BLaER1 treated with 17β-estradiol and CSF1 and Interleukin-3, amounts not matched to agents 10 nM and 100 nM (cell line): ENCODE measurements at regions not wholly inside any gene's neighbourhood (a gene's known extent, or its start where the extent isn't known, plus 50 kb on each side); places are given as distances from the start of the nearest gene placed in this dataset.

Experiments used
- H3K27ac ChIP-seq, 11 experiments: shearing (Covaris generic); formaldehyde crosslinking; 2 replicates each; pipeline ENCODE4 v1.8.1; 2022
- H3K27me3 ChIP-seq, 11 experiments: shearing (Covaris generic); formaldehyde crosslinking; 2 replicates each; pipeline ENCODE4 v1.8.1; 2022
- H3K36me3 ChIP-seq, 11 experiments: shearing (Covaris generic); formaldehyde crosslinking; 2 replicates each; pipeline ENCODE4 v1.8.1; 2022
- H3K4me1 ChIP-seq, 10 experiments: shearing (Covaris generic); formaldehyde crosslinking; 2 replicates each; pipeline ENCODE4 v1.8.1; 2022
- H3K4me2 ChIP-seq, 11 experiments: shearing (Covaris generic); formaldehyde crosslinking; 2 replicates each; pipeline ENCODE4 v1.8.1; 2022
- H3K4me3 ChIP-seq, 10 experiments: shearing (Covaris generic); formaldehyde crosslinking; 2 replicates each; pipeline ENCODE4 v1.8.1; 2022
- H3K9ac ChIP-seq, 11 experiments: shearing (Covaris generic); formaldehyde crosslinking; 2 replicates each; pipeline ENCODE4 v1.8.1; 2022
- H3K9me3 ChIP-seq, 11 experiments: shearing (Covaris generic); formaldehyde crosslinking; replicated peaks in 1 of 11; 2 replicates each; pipeline ENCODE4 v1.8.1; 2022
- H4K20me1 ChIP-seq, 11 experiments: shearing (Covaris generic); formaldehyde crosslinking; 2 replicates each; pipeline ENCODE4 v1.8.1; 2022
- Cebpa-rat ChIP-seq, 11 experiments: shearing (Covaris generic); IDR thresholded peaks; 2 replicates each; pipeline ENCODE4 v1.8.1; 2022

DNA sequence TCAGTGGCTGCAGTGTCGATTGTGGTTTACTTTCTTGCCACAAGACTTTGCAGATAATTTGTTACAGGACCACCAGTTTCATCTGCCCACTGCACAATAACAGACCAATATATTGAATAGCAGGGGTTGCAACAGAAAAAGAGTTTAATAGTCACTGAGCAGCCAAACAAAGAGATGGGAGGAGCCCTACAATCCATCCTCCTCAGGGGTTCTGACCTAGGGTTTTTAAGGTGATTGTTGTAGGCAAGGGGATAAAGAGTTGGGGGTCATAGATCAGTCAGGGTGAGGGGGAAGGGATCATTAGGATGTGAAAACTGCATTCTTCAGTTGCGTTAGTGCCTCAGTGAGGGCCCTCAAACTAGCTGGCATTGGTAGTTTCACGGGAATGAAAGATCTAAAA, 110.7 kb upstream of the OLFM3 start:
- H3K9ac ChIP-seq = no peak overlapping the region
- H3K27me3 ChIP-seq = no peaks in the 10 kb centered on the region
- H3K36me3 ChIP-seq = no peaks in the 10 kb centered on the region
- no peaks in the 10 kb centered on the region for H4K20me1 ChIP-seq
- no peak overlapping the region for H3K27ac ChIP-seq
- no peak for TF ChIP-seq Cebpa-rat (IDR thresholded peaks at IDR 0.05)
- no peak overlapping the region for H3K4me3 ChIP-seq
- H3K9me3 ChIP-seq = peaks cover 0 to 7% (median 0%) of the 10 kb centered on the region in 11 experiments; a peak in 2 of 22 replicates
- H3K4me1 ChIP-seq = no peaks in the 10 kb centered on the region
- no peak overlapping the region for H3K4me2 ChIP-seq

- H4K20me1 ChIP-seq = no peaks in the 10 kb centered on the region
- no peaks in the 10 kb centered on the region for H3K4me1 ChIP-seq
- no peak overlapping the region for H3K9ac ChIP-seq
- no peaks in the 10 kb centered on the region for H3K27me3 ChIP-seq
- no peak for TF ChIP-seq Cebpa-rat (IDR thresholded peaks at IDR 0.05)
- no peaks in the 10 kb centered on the region for H3K36me3 ChIP-seq
- H3K4me2 ChIP-seq = no peak overlapping the region
- H3K27ac ChIP-seq = no peak overlapping the region
- peaks cover 0 to 7% (median 0%) of the 10 kb centered on the region in 11 experiments; a peak in 2 of 22 replicates for H3K9me3 ChIP-seq
- no peak overlapping the region for H3K4me3 ChIP-seq
Measured at GRCh38 chr1:102105931-102106550, 109.3 kb upstream of the OLFM3 start.

DNA sequence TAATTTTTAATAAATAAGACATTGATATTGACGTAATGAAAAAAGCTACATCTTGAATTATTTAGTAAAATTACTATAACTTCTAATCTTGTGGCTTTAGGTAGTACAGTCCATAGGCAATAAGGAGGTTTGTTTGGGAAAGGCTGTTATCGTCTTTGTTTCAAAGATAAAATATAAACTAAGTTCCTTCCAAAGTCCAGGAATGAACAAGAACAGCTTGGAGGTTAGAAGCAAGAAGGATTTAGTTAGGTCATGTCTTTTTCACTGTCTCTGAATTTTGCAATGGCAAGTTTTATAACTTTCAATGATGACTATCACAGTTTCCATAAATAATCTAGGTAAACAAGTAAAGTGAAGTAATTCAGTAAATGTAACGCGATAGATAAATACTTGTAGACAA, 106.9 kb upstream of the OLFM3 start:
- Histone ChIP-seq H3K9me3 (no peaks in the 10 kb centered on the region), H3K36me3 (no peaks in the 10 kb centered on the region), H3K27ac (no peak overlapping the region), H3K4me1 (no peaks in the 10 kb centered on the region), H3K4me2 (no peak overlapping the region), H3K27me3 (no peaks in the 10 kb centered on the region), H3K9ac (no peak overlapping the region), H3K4me3 (no peak overlapping the region), H4K20me1 (no peaks in the 10 kb centered on the region)
- TF ChIP-seq Cebpa-rat (IDR thresholded peaks at IDR 0.05) = no peak

GRCh38 chr1:102102276-102102780, 105.6 kb upstream of the OLFM3 start:
- no peaks in the 10 kb centered on the region for H3K36me3 ChIP-seq
- no peaks in the 10 kb centered on the region for H3K4me1 ChIP-seq
- no peaks in the 10 kb centered on the region for H3K9me3 ChIP-seq
- no peak overlapping the region for H3K4me3 ChIP-seq
- no peak overlapping the region for H3K4me2 ChIP-seq
- no peaks in the 10 kb centered on the region for H3K27me3 ChIP-seq
- no peaks in the 10 kb centered on the region for H4K20me1 ChIP-seq
- no peak overlapping the region for H3K9ac ChIP-seq
- no peak for TF ChIP-seq Cebpa-rat (IDR thresholded peaks at IDR 0.05)
- H3K27ac ChIP-seq = no peak overlapping the region

GRCh38 chr1:102100666-102101065, 103.9 kb upstream of the OLFM3 start:
- TF ChIP-seq Cebpa-rat (IDR thresholded peaks at IDR 0.05) = no peak
- no peak overlapping the region for H3K4me3 ChIP-seq
- H3K4me1 ChIP-seq = no peaks in the 10 kb centered on the region
- no peak overlapping the region for H3K4me2 ChIP-seq
- no peaks in the 10 kb centered on the region for H4K20me1 ChIP-seq
- H3K9me3 ChIP-seq = no peaks in the 10 kb centered on the region
- no peak overlapping the region for H3K27ac ChIP-seq
- no peaks in the 10 kb centered on the region for H3K27me3 ChIP-seq
- H3K9ac ChIP-seq = no peak overlapping the region
- H3K36me3 ChIP-seq = no peaks in the 10 kb centered on the region

DNA sequence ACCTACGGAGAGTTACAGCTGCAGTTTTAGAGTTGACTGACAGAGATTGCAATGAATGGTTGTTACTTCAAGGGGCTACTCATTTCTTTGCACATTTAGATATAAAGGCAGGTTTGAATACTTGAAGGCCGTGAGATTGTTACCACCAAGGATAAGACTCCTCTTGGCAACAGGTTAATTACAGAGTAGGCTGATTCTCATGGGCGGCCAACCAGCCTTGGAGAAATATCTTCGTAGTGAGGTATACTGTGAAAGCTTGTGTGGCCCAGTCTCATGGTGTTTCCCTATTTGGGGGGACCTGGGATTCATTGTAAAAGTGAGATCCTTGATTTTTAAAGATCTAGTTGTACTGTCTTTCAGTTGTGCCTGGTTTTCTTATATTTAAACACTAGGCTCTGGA, 103.2 kb upstream of the OLFM3 start:
- Histone ChIP-seq H3K4me3 (no peak overlapping the region), H4K20me1 (no peaks in the 10 kb centered on the region), H3K4me1 (no peaks in the 10 kb centered on the region), H3K27ac (no peak overlapping the region), H3K27me3 (no peaks in the 10 kb centered on the region), H3K9me3 (no peaks in the 10 kb centered on the region), H3K9ac (no peak overlapping the region), H3K36me3 (no peaks in the 10 kb centered on the region), H3K4me2 (no peak overlapping the region)
- no peak for TF ChIP-seq Cebpa-rat (IDR thresholded peaks at IDR 0.05)

- no peak for TF ChIP-seq Cebpa-rat (IDR thresholded peaks at IDR 0.05)
Measured at GRCh38 chr1:102098536-102098935, 101.8 kb upstream of the OLFM3 start.

GRCh38 chr1:102098081-102098480, 101.4 kb upstream of the OLFM3 start:
- Histone ChIP-seq H4K20me1 (no peaks in the 10 kb centered on the region), H3K27me3 (no peaks in the 10 kb centered on the region), H3K4me1 (no peaks in the 10 kb centered on the region), H3K27ac (no peak overlapping the region), H3K4me3 (no peak overlapping the region), H3K9ac (no peak overlapping the region), H3K36me3 (no peaks in the 10 kb centered on the region), H3K9me3 (no peaks in the 10 kb centered on the region), H3K4me2 (no peak overlapping the region)
- no peak for TF ChIP-seq Cebpa-rat (IDR thresholded peaks at IDR 0.05)

More at GRCh38 chr1:102098536-102098935, 101.8 kb upstream of the OLFM3 start:
- no peak overlapping the region for H3K4me3 ChIP-seq
- no peak overlapping the region for H3K27ac ChIP-seq
- H3K36me3 ChIP-seq = no peaks in the 10 kb centered on the region
- no peak overlapping the region for H3K4me2 ChIP-seq
- H3K9ac ChIP-seq = no peak overlapping the region
- no peaks in the 10 kb centered on the region for H3K9me3 ChIP-seq
- H3K4me1 ChIP-seq = no peaks in the 10 kb centered on the region
- H4K20me1 ChIP-seq = no peaks in the 10 kb centered on the region
- no peaks in the 10 kb centered on the region for H3K27me3 ChIP-seq

DNA sequence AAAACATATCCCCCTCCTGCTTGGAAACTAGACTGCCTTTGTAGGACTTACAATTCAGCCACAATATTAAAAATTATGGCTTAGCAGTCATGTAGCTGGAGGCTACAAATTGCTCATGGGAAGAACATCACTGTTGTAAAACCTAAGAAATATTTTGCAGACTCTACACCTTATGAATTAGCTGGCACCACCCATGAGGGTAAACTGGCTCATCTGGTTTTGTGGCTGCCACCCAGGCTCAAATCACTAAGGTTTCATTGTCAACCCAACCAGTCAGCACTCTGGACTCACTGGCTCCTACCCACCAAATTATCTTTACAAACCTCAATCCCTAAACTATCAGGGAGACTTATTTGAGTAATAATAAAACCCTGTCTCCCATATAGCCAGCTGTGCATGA, 100.7 kb upstream of the OLFM3 start:
- H3K4me1 ChIP-seq = peaks cover 0 to 5% (median 0%) of the 10 kb centered on the region in 10 experiments; a peak in 4 of 20 replicates
- H4K20me1 ChIP-seq = no peaks in the 10 kb centered on the region
- no peaks in the 10 kb centered on the region for H3K9me3 ChIP-seq
- H3K4me2 ChIP-seq = no peak overlapping the region
- H3K27ac ChIP-seq = no peak overlapping the region
- no peak for TF ChIP-seq Cebpa-rat (IDR thresholded peaks at IDR 0.05)
- H3K27me3 ChIP-seq = no peaks in the 10 kb centered on the region
- no peak overlapping the region for H3K4me3 ChIP-seq
- no peaks in the 10 kb centered on the region for H3K36me3 ChIP-seq
- no peak overlapping the region for H3K9ac ChIP-seq

GRCh38 chr1:102096162-102096561, 99.4 kb upstream of the OLFM3 start:
- no peak overlapping the region for H3K4me2 ChIP-seq
- no peak for TF ChIP-seq Cebpa-rat (IDR thresholded peaks at IDR 0.05)
- no peaks in the 10 kb centered on the region for H3K27me3 ChIP-seq
- H3K27ac ChIP-seq = no peak overlapping the region
- no peaks in the 10 kb centered on the region for H3K9me3 ChIP-seq
- no peaks in the 10 kb centered on the region for H3K36me3 ChIP-seq
- H3K4me3 ChIP-seq = no peak overlapping the region
- no peak overlapping the region for H3K9ac ChIP-seq
- H4K20me1 ChIP-seq = no peaks in the 10 kb centered on the region
- peaks cover 0 to 9% (median 0%) of the 10 kb centered on the region in 10 experiments; a peak in 4 of 20 replicates for H3K4me1 ChIP-seq
